Neural cell (in vitro differentiated cells): ENCODE measurements at regions not wholly inside any gene's neighbourhood (a gene's known extent, or its start where the extent isn't known, plus 50 kb on each side); places are given as distances from the start of the nearest gene placed in this dataset.

Source experiments
- H2AFZ ChIP-seq: fragments of 200-600, 300-800 bp; sonication (generic), shearing (Covaris generic); 2 replicates; pipeline ENCODE4 v1.6.0; 2014; ENCODE audit warnings: low read depth, mild to moderate bottlenecking, antibody characterized with exemption, low read length, moderate library complexity
- H3F3A ChIP-seq: fragments of 200-600 bp; shearing (Covaris generic); 2 replicates; pipeline ENCODE4 v1.6.1; 2016; ENCODE audit warnings: mild to moderate bottlenecking, moderate library complexity, mixed read lengths, antibody characterized with exemption, low read length; ENCODE audit not compliant: insufficient read depth, poor library complexity, severe bottlenecking
- H3K27ac ChIP-seq: fragments of 200-600, 300-800 bp; sonication (generic), shearing (Covaris generic); 2 replicates; pipeline ENCODE4 v1.5.1; 2014; ENCODE audit warnings: mild to moderate bottlenecking, low read length, moderate library complexity
- H3K27me3 ChIP-seq: fragments of 300-800, 200-600 bp; sonication (generic), shearing (Covaris generic); 2 replicates; pipeline ENCODE4 v1.6.0; 2014; ENCODE audit warnings: mild to moderate bottlenecking, low read depth, low read length, moderate library complexity; ENCODE audit not compliant: insufficient read depth
- H3K36me3 ChIP-seq: fragments of 300-800, 200-600 bp; sonication (generic), shearing (Covaris generic); 2 replicates; pipeline ENCODE4 v1.5.1; 2014; ENCODE audit warnings: mild to moderate bottlenecking, antibody characterized with exemption, low read length, moderate library complexity; ENCODE audit not compliant: insufficient read depth
- H3K4me2 ChIP-seq: fragments of 300-800, 200-600 bp; sonication (generic), shearing (Covaris generic); 2 replicates; pipeline ENCODE4 v1.6.0; 2014; ENCODE audit warnings: mild to moderate bottlenecking, low read length
- H3K4me3 ChIP-seq: fragments of 300-800, 200-600 bp; sonication (generic), shearing (Covaris generic); 2 replicates; pipeline ENCODE4 v1.5.1; 2014; ENCODE audit warnings: mild to moderate bottlenecking, low read length, moderate library complexity
- H3K79me2 ChIP-seq: fragments of 200-600 bp; shearing (Covaris generic); replicated peaks from 2 replicates; pipeline ENCODE4 v1.6.0; 2014; ENCODE audit warnings: mild to moderate bottlenecking, low read length, moderate library complexity; ENCODE audit not compliant: insufficient read depth
- H3K9ac ChIP-seq: fragments of 300-800, 200-600 bp; sonication (generic), shearing (Covaris generic); 2 replicates; pipeline ENCODE4 v1.6.1; 2016; ENCODE audit warnings: mild to moderate bottlenecking, low read length, mixed read lengths
- H3K9me2 ChIP-seq: fragments of 200-600 bp; shearing (Covaris generic); 2 replicates; pipeline ENCODE4 v1.6.1; 2016; ENCODE audit warnings: mild to moderate bottlenecking, low read length, mixed read lengths; ENCODE audit not compliant: insufficient read depth
- H3K9me3 ChIP-seq: fragments of 200-600, 300-800 bp; sonication (generic), shearing (Covaris generic); 2 replicates; pipeline ENCODE4 v1.6.1; 2016; ENCODE audit warnings: mild to moderate bottlenecking, mixed run types, low read length, moderate library complexity, mixed read lengths
- H4K20me1 ChIP-seq: fragments of 200-600 bp; shearing (Covaris generic); 2 replicates; pipeline ENCODE4 v1.6.1; 2016; ENCODE audit warnings: mild to moderate bottlenecking, mixed run types; ENCODE audit not compliant: insufficient read depth
- CTCF ChIP-seq: fragments of 450-650 bp; IDR thresholded peaks from 2 replicates; pipeline ENCODE4 v1.5.1; 2014; ENCODE audit warnings: antibody characterized with exemption, mild to moderate bottlenecking, moderate library complexity; ENCODE audit not compliant: poor library complexity, severe bottlenecking
- EP300 ChIP-seq: fragments of 450-650 bp; conservative IDR thresholded peaks from 2 replicates; pipeline ENCODE4 v1.6.1; 2014; ENCODE audit warnings: antibody characterized with exemption, mild to moderate bottlenecking, moderate library complexity; ENCODE audit not compliant: poor library complexity, severe bottlenecking
- EZH2 ChIP-seq: fragments of 200-600, 300-800 bp; shearing (Covaris generic), sonication (generic); IDR thresholded peaks from 2 replicates; pipeline ENCODE4 v1.6.1; 2014; ENCODE audit warnings: antibody characterized with exemption, low read length, borderline replicate concordance, mild to moderate bottlenecking; ENCODE audit not compliant: insufficient read depth, poor library complexity, severe bottlenecking
- MXI1 ChIP-seq: fragments of 450-650 bp; conservative IDR thresholded peaks from 2 replicates; pipeline ENCODE4 v1.6.1; 2014; ENCODE audit warnings: antibody characterized with exemption, mild to moderate bottlenecking; ENCODE audit not compliant: poor library complexity, severe bottlenecking
- POLR2AphosphoS5 ChIP-seq: IDR thresholded peaks from 2 replicates; pipeline ENCODE4 v1.6.1; 2012
- RAD21 ChIP-seq: fragments of 450-650 bp; conservative IDR thresholded peaks from 2 replicates; pipeline ENCODE4 v1.6.1; 2014; ENCODE audit warnings: antibody characterized with exemption, mild to moderate bottlenecking, moderate library complexity
- REST ChIP-seq: IDR thresholded peaks from 2 replicates; pipeline ENCODE4 v1.6.1; 2012; ENCODE audit warnings: borderline replicate concordance
- SMC3 ChIP-seq: fragments of 450-650 bp; conservative IDR thresholded peaks from 2 replicates; pipeline ENCODE4 v1.6.1; 2014; ENCODE audit warnings: antibody characterized with exemption, mild to moderate bottlenecking, moderate library complexity; ENCODE audit not compliant: poor library complexity
- TAF1 ChIP-seq: IDR thresholded peaks from 2 replicates; pipeline ENCODE4 v1.6.1; 2012; ENCODE audit warnings: low read depth

GRCh38 chr2:41934329-41934958 is 113.4 kb upstream of the PKDCC start:
- Histone ChIP-seq H3K4me2 (no peak overlapping the region), H3K9me2 (no peaks in the 10 kb centered on the region), H3K9ac (no peak overlapping the region), H4K20me1 (no peaks in the 10 kb centered on the region), H3K36me3 (no peaks in the 10 kb centered on the region), H3K9me3 (no peaks in the 10 kb centered on the region), H2AFZ (no peak overlapping the region), H3K27me3 (no peaks in the 10 kb centered on the region), H3F3A (no peaks in the 10 kb centered on the region), H3K27ac (no peak overlapping the region), H3K79me2 (no peaks in the 10 kb centered on the region), H3K4me3 (no peak overlapping the region)
- TF ChIP-seq MXI1 (no peak), REST (no peak), SMC3 (no peak)

GRCh38 chr2:41935002-41935401 is 112.8 kb upstream of the PKDCC start:
- H3K36me3 ChIP-seq = no peaks in the 10 kb centered on the region
- H3K27ac ChIP-seq = no peak overlapping the region
- H3F3A ChIP-seq = no peaks in the 10 kb centered on the region
- no peaks in the 10 kb centered on the region for H3K27me3 ChIP-seq
- H4K20me1 ChIP-seq = no peaks in the 10 kb centered on the region
- H3K4me2 ChIP-seq = no peak overlapping the region
- H3K9me2 ChIP-seq = no peaks in the 10 kb centered on the region
- no peak for TF ChIP-seq TAF1
- no peak for TF ChIP-seq SMC3
- no peaks in the 10 kb centered on the region for H3K79me2 ChIP-seq
- H3K4me3 ChIP-seq = no peak overlapping the region
- H3K9ac ChIP-seq = no peak overlapping the region
- H3K9me3 ChIP-seq = no peaks in the 10 kb centered on the region
- H2AFZ ChIP-seq = no peak overlapping the region

- TF ChIP-seq EP300 (no peak), TAF1 (no peak), EZH2 (no peak), POLR2AphosphoS5 (no peak), REST (no peak), MXI1 (no peak), SMC3 (no peak), RAD21 (no peak), CTCF (no peak)
- Histone ChIP-seq H3K27me3 (no peaks in the 10 kb centered on the region), H3K4me2 (no peak overlapping the region), H3F3A (no peaks in the 10 kb centered on the region), H3K4me3 (no peak overlapping the region), H3K36me3 (no peaks in the 10 kb centered on the region), H3K9ac (no peak overlapping the region), H2AFZ (no peak overlapping the region), H3K27ac (no peak overlapping the region), H3K9me3 (no peaks in the 10 kb centered on the region), H4K20me1 (no peaks in the 10 kb centered on the region), H3K9me2 (no peaks in the 10 kb centered on the region), H3K79me2 (no peaks in the 10 kb centered on the region)
Measured at GRCh38 chr2:41935825-41936224, 112.0 kb upstream of the PKDCC start.
